HepG2 (cell line): ENCODE measurements at regions not wholly inside any gene's neighbourhood (a gene's known extent, or its start where the extent isn't known, plus 50 kb on each side); places are given as distances from the start of the nearest gene placed in this dataset.

Experiments used
- ATAC-seq: fragments of 200-7000 bp; cut with Tn5 transposase; 3 replicates; pipeline ENCODE4 v1.9.1; 2020; ENCODE audit warnings: mild to moderate bottlenecking, moderate library complexity
- BruUV-seq: library from RNA; stranded (reverse); fragments of 400-500 nt; replicated peaks from 2 replicates; lab custom pipeline; 2021; lab: Mats Ljungman, UMichigan
- CTCF ChIA-PET: fragments of 300-600 bp; formaldehyde crosslinking; extraction: SDS; loops from one replicate; lab custom pipeline; 2021; ENCODE audit warnings: low total read pairs, inconsistent platforms, low intra/inter-chr PET ratio; lab: Yijun Ruan, JAX
- POLR2A ChIA-PET: fragments of 350-600 bp; sonication (Branson Sonifier 250); formaldehyde crosslinking; loops from one replicate; lab custom pipeline; 2020; ENCODE audit warnings: antibody characterized with exemption, inconsistent platforms; lab: Yijun Ruan, JAX
- DNase-seq: peaks from one replicate; pipeline ENCODE4 v3.0.0-alpha.2; 2015; ENCODE audit warnings: low spot score
- FAIRE-seq: peaks from 3 replicates; lab custom pipeline; 2011; peaks lifted over from hg19 to GRCh38; lab: Jason Lieb, UNC
- H2AFZ ChIP-seq: one replicate; pipeline ENCODE4 v1.6.1; 2011; ENCODE audit warnings: low read length, inconsistent platforms
- H3K27ac ChIP-seq: fragments of 300-600 bp; 3 replicates; pipeline ENCODE4 v1.8.0; 2011; ENCODE audit warnings: mixed run types, mild to moderate bottlenecking, mixed read lengths, low read length, inconsistent platforms; ENCODE audit not compliant: insufficient read depth; ENCODE audit errors: extremely low read length
- H3K27me3 ChIP-seq, 2 experiments: fragments of 200-600 bp in 1 of 2; 2 replicates in 1 of 2; 3 replicates in 1 of 2; pipeline versions ENCODE4 v1.6.0 to v1.8.0; 2011; ENCODE audit warnings: low read length in 2 of 2, mild to moderate bottlenecking in 2 of 2, moderate library complexity in 2 of 2, inconsistent platforms in 1 of 2; ENCODE audit not compliant: insufficient read depth in 2 of 2, control insufficient read depth in 1 of 2
- H3K36me3 ChIP-seq, 2 experiments: fragments of 200-600 bp in 1 of 2; replicated peaks in 1 of 2; 2 replicates in 1 of 2; 3 replicates in 1 of 2; pipeline versions ENCODE4 v1.5.1 to v1.8.0; 2011; ENCODE audit warnings: low read length in 2 of 2, inconsistent platforms in 1 of 2; ENCODE audit not compliant: insufficient read depth in 2 of 2, control insufficient read depth in 1 of 2
- H3K4me1 ChIP-seq: 2 replicates; pipeline ENCODE4 v1.5.1; 2012; ENCODE audit warnings: low read length, inconsistent platforms; ENCODE audit not compliant: insufficient read depth
- H3K4me2 ChIP-seq: 2 replicates; pipeline ENCODE4 v1.6.0; 2011; ENCODE audit warnings: low read depth, low read length, inconsistent platforms
- H3K4me3 ChIP-seq, 3 experiments: fragments of 200-600 bp in 1 of 3; sonication (generic), shearing (Covaris generic) in 1 of 3; replicated peaks in 1 of 3; 2 replicates each; pipeline ENCODE4 v1.5.1; 2011 to 2016; ENCODE audit warnings: low read length in 3 of 3, inconsistent platforms in 2 of 3, low read depth in 2 of 3, mild to moderate bottlenecking in 2 of 3, control low read depth in 1 of 3, mixed read lengths in 1 of 3; ENCODE audit not compliant: insufficient read depth in 1 of 3
- H3K79me2 ChIP-seq: one replicate; pipeline ENCODE4 v1.6.1; 2011; ENCODE audit warnings: low read length, inconsistent platforms; ENCODE audit not compliant: insufficient read depth
- H3K9ac ChIP-seq: 2 replicates; pipeline ENCODE4 v1.6.0; 2011; ENCODE audit warnings: mild to moderate bottlenecking, low read depth, low read length, inconsistent platforms; ENCODE audit not compliant: insufficient read depth
- H3K9me3 ChIP-seq: 2 replicates; pipeline ENCODE4 v1.5.1; 2012; ENCODE audit warnings: mild to moderate bottlenecking, low read length
- H4K20me1 ChIP-seq: 2 replicates; pipeline ENCODE4 v1.6.0; 2011; ENCODE audit warnings: inconsistent platforms, mild to moderate bottlenecking, low read length, moderate library complexity; ENCODE audit not compliant: insufficient read depth
- ATM ChIP-seq: fragments of 450-650 bp; IDR thresholded peaks from 2 replicates; pipeline ENCODE4 v1.7.1; 2017; ENCODE audit warnings: mild to moderate bottlenecking, borderline replicate concordance
- BRCA1 ChIP-seq: sonication (generic); formaldehyde crosslinking; IDR thresholded peaks from 2 replicates; pipeline ENCODE4 v1.4.0; 2020; ENCODE audit warnings: missing genetic modification reagents
- GLI4 ChIP-seq: sonication (generic); formaldehyde crosslinking; IDR thresholded peaks from 2 replicates; pipeline ENCODE4 v1.5.1; 2020; ENCODE audit warnings: missing genetic modification reagents, mild to moderate bottlenecking, moderate library complexity, borderline replicate concordance
- HOXA9 ChIP-seq: sonication (generic); formaldehyde crosslinking; IDR thresholded peaks from 2 replicates; pipeline ENCODE4 v1.8.1; 2022; ENCODE audit warnings: missing genetic modification reagents, mild to moderate bottlenecking, moderate library complexity, borderline replicate concordance
- MAFK ChIP-seq, 2 experiments: IDR thresholded peaks in 1 of 2; conservative IDR thresholded peaks in 1 of 2; 2 replicates each; pipeline ENCODE4 v1.6.1; 2011; ENCODE audit warnings: improper control_type of control experiment in 2 of 2, low read length in 2 of 2
- MTA3 ChIP-seq: sonication (generic); formaldehyde crosslinking; IDR thresholded peaks from 2 replicates; pipeline ENCODE4 v1.4.0; 2020; ENCODE audit warnings: missing genetic modification reagents
- POGK ChIP-seq: sonication (generic); formaldehyde crosslinking; conservative IDR thresholded peaks from 2 replicates; pipeline ENCODE4 v1.8.0; 2022; ENCODE audit warnings: mild to moderate bottlenecking, moderate library complexity, missing genetic modification reagents
- RAD51 ChIP-seq: fragments of 450-650 bp; IDR thresholded peaks from 2 replicates; pipeline ENCODE4 v1.6.1; 2016; ENCODE audit warnings: borderline replicate concordance
- SMAD9 ChIP-seq: sonication (generic); formaldehyde crosslinking; IDR thresholded peaks from 2 replicates; pipeline ENCODE4 v1.5.1; 2020; ENCODE audit warnings: mild to moderate bottlenecking, missing genetic modification reagents
- ZEB1 ChIP-seq: IDR thresholded peaks from 2 replicates; pipeline ENCODE4 v1.6.1; 2012; ENCODE audit warnings: mild to moderate bottlenecking, low read depth, inconsistent platforms; ENCODE audit not compliant: insufficient replicate concordance
- ZNF547 ChIP-seq: sonication (generic); formaldehyde crosslinking; IDR thresholded peaks from 2 replicates; pipeline ENCODE4 v1.5.1; 2020; ENCODE audit warnings: mild to moderate bottlenecking, missing genetic modification reagents
- ZNF556 ChIP-seq: sonication (generic); formaldehyde crosslinking; IDR thresholded peaks from 2 replicates; pipeline ENCODE4 v1.4.0; 2020; ENCODE audit warnings: mild to moderate bottlenecking, missing genetic modification reagents, borderline replicate concordance
- ZNF776 ChIP-seq: sonication (generic); formaldehyde crosslinking; IDR thresholded peaks from 2 replicates; pipeline ENCODE4 v1.4.0; 2020; ENCODE audit warnings: mild to moderate bottlenecking, missing genetic modification reagents
- ZNF883 ChIP-seq: sonication (generic); formaldehyde crosslinking; IDR thresholded peaks from 2 replicates; pipeline ENCODE4 v1.5.1; 2020; ENCODE audit warnings: mild to moderate bottlenecking, missing genetic modification reagents; ENCODE audit errors: not compliant biosample characterization
- WGBS: methylation state at CpG from one replicate; pipeline ENCODE4 v1.1.6; 2017; ENCODE audit warnings: low lambda C conversion rate; 5-methylcytosine and 5-hydroxymethylcytosine counted together
- in situ Hi-C: cut with HindIII; loops from 2 replicates; pipeline ENCODE4 v1.10.0; 2017; ENCODE audit warnings: low pct_unique_long_range_greater_than_20kb; ENCODE audit not compliant: extremely low pct_ligation_motif_present
- intact Hi-C: fragments of 100-400 bp; cut with micrococcal nuclease; formaldehyde crosslinking; loops from one replicate; pipeline ENCODE4 v1.10.0; 2022; ENCODE audit not compliant: unreplicated experiment

DNA sequence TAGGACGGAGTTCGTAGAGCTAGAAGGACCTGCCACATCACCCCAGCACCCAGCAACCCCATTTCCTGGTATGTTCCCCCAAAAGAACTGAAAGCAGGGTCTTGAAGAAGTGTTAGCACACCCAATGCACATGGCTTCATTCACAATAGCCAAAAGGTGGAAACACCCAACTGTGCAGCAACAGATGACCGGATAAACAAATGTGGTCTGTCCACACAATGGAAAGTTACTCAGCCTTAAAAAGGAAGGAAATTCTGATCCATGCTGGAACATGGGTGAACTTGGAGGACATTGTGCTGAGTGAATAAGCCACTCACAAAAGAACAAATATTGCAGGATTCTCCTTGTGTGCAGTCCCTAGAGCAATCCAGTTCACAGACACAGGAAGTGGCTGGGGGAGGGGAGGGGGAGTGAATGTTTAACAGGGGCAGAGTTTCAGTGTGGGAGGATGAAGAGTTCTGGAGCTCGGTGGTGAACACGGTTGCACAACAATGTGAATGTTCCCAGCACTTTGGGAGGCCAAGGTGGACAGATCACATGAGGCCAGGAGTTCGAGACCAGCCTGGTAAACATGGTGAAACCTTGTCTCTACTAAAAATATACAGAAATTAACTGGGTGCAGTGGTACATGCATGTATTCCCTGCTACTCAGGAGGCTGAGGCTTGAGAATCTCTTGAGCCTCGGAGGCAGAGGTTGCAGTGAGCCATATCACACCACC, 157.5 kb downstream of the NUP210 start (continued):
- TF ChIP-seq POGK (peak; percentile 84), GLI4 (CRISPR knock-in tag) (no peak)

GRCh38 chr3:13261892-13262291, 158.2 kb downstream of the NUP210 start:
- H3K9ac ChIP-seq = peak overlapping the region; percentile 47
- 96% methylated on average over 6 of the region's 6 CpGs for WGBS
- no TSS peak for BruUV-seq
- ChIA-PET POLR2A (interaction anchor here (1.3 to 1.5 kb wide), 2 partner anchors 10 to 32 kb away, joined by 3 to 7 read pairs; no protein-coding TSS in a partner anchor), CTCF (interaction anchor here (1.4 kb wide), 1 partner anchor 21 kb away, joined by 4 read pairs; no protein-coding TSS in a partner anchor)
- peaks cover 0 to 7% of the 10 kb centered on the region in 2 experiments; a peak in 1 of 5 replicates for H3K36me3 ChIP-seq
- 0 out of 2 replicates have a peak overlapping the region, but pooled peaks have one; percentile 7 for H3K4me2 ChIP-seq
- H4K20me1 ChIP-seq = no peaks in the 10 kb centered on the region
- H3K27me3 ChIP-seq = no peaks in the 10 kb centered on the region
- no peak for FAIRE-seq
- H3K4me3 ChIP-seq = no peak overlapping the region
- peaks cover 94% of the 10 kb centered on the region for H3K4me1 ChIP-seq
- DNase-seq = no peak
- 0 out of 4 replicates have a peak, but pooled peaks of 1 of the 2 experiments have one; percentile 47 for TF ChIP-seq MAFK (conservative IDR thresholded peaks at IDR 0.05 in 1 of 2, IDR thresholded peaks at IDR 0.05 in 1 of 2; ENCODE audit: low read length in 2 of 2)
- 0 out of 2 replicates have a peak, but pooled peaks have one; percentile 63 for TF ChIP-seq SMAD9 (CRISPR knock-in tag)
- no peak for TF ChIP-seq HOXA9 (CRISPR knock-in tag)
- TF ChIP-seq ZNF556 (CRISPR knock-in tag) = no peak
- no peak for TF ChIP-seq ZNF776 (CRISPR knock-in tag)
- TF ChIP-seq BRCA1 (CRISPR knock-in tag) = no peak
- TF ChIP-seq ATM = no peak
- TF ChIP-seq MTA3 (CRISPR knock-in tag) = no peak
- TF ChIP-seq RAD51 = no peak
- TF ChIP-seq ZEB1 = no peak
- TF ChIP-seq ZNF883 = peak; percentile 0
- peak; percentile 39; the same call in 1 of the 2 replicates for TF ChIP-seq ZNF547 (CRISPR knock-in tag)
- peak overlapping the region; percentile 93 for H3K27ac ChIP-seq
- H3K9me3 ChIP-seq = no peaks in the 10 kb centered on the region
- intact Hi-C loops = loop anchor here (1.0 kb wide), 1 partner anchor 8 kb away; no protein-coding TSS in a partner anchor
- H3K79me2 ChIP-seq = peaks cover 61% of the 10 kb centered on the region
- ATAC-seq = no peak
- in situ Hi-C loops = no loop called here
- no peak overlapping the region for H2AFZ ChIP-seq
